T-cell (primary cell): ENCODE measurements at regions not wholly inside any gene's neighbourhood (a gene's known extent, or its start where the extent isn't known, plus 50 kb on each side); places are given as distances from the start of the nearest gene placed in this dataset.

Experiments
- ATAC-seq, 4 experiments: fragments of 200-7000 bp in 3 of 4; fragments of 150-1000 bp in 1 of 4; cut with Tn5 transposase; replicated peaks in 1 of 4; 1 replicate in 3 of 4; 2 replicates in 1 of 4; pipeline ENCODE4 v1.10.0; 2021; ENCODE audit warnings: moderate library complexity in 3 of 4, mild to moderate bottlenecking in 2 of 4, moderate number of reproducible peaks in 1 of 4
- CTCF ChIA-PET, 2 donors: fragments of 300-600 bp; sonication (Branson Sonifier 250); formaldehyde crosslinking; loops; one replicate each; lab custom pipeline; 2022; ENCODE audit warnings: antibody characterized with exemption in 2 of 2; lab: Charles Lee
- POLR2A ChIA-PET, 2 donors: fragments of 300-600 bp; sonication (Branson Sonifier 250); formaldehyde crosslinking; loops; one replicate each; lab custom pipeline; 2022; ENCODE audit warnings: antibody characterized with exemption in 2 of 2; lab: Charles Lee
- DNase-seq, 35 experiments: peaks; one replicate each; pipeline versions ENCODE4 v3.0.0 to v3.0.0-alpha.2; 2013 to 2023
- H3K27ac ChIP-seq: one replicate; pipeline ENCODE4 v1.5.1; 2013; ENCODE audit warnings: low read length
- H3K27me3 ChIP-seq, 2 experiments: replicated peaks in 1 of 2; 1 replicate in 1 of 2; 2 replicates in 1 of 2; pipeline versions ENCODE4 v1.6.1 to v1.7.0; 2013; ENCODE audit warnings: low read length in 1 of 2, mixed read lengths in 1 of 2; ENCODE audit not compliant: control insufficient read depth in 2 of 2, insufficient read depth in 2 of 2; ENCODE audit errors: extremely low read depth in 1 of 2
- H3K36me3 ChIP-seq, 2 donors: 1 replicate in 1 of 2; 2 replicates in 1 of 2; pipeline versions ENCODE4 v1.6.1 to v1.7.0; 2013; ENCODE audit warnings: low read length in 1 of 2; ENCODE audit not compliant: control insufficient read depth in 2 of 2, insufficient read depth in 1 of 2; ENCODE audit errors: extremely low read depth in 1 of 2
- H3K4me1 ChIP-seq, 2 experiments: 1 replicate in 1 of 2; 2 replicates in 1 of 2; pipeline versions ENCODE4 v1.6.1 to v1.7.0; 2013; ENCODE audit warnings: low read length in 2 of 2, mixed read lengths in 1 of 2; ENCODE audit not compliant: insufficient read depth in 2 of 2, control insufficient read depth in 1 of 2; ENCODE audit errors: extremely low read depth in 1 of 2
- H3K4me3 ChIP-seq, 2 donors: 1 replicate in 1 of 2; 2 replicates in 1 of 2; pipeline versions ENCODE4 v1.5.1 to v1.7.0; 2013; ENCODE audit warnings: mild to moderate bottlenecking in 2 of 2, low read length in 1 of 2, moderate library complexity in 1 of 2; ENCODE audit not compliant: control insufficient read depth in 1 of 2; ENCODE audit errors: extremely low read depth in 1 of 2
- H3K9me3 ChIP-seq: 2 replicates; pipeline ENCODE4 v1.7.0; 2013
- H3K27ac Mint-ChIP-seq, 2 donors: one replicate each; pipeline ENCODE4 v1.8.0; 2020 to 2021; ENCODE audit warnings: mild to moderate bottlenecking in 2 of 2, mixed read lengths in 2 of 2
- H3K27me3 Mint-ChIP-seq, 2 donors: one replicate each; pipeline ENCODE4 v1.8.0; 2021 to 2022; ENCODE audit warnings: mixed read lengths in 2 of 2
- H3K36me3 Mint-ChIP-seq: one replicate; pipeline ENCODE4 v1.8.0; 2021; ENCODE audit warnings: mixed read lengths
- H3K4me1 Mint-ChIP-seq, 3 donors: one replicate each; pipeline ENCODE4 v1.8.0; 2020 to 2022; ENCODE audit warnings: mixed read lengths in 3 of 3, mild to moderate bottlenecking in 1 of 3
- H3K4me3 Mint-ChIP-seq, 3 donors: one replicate each; pipeline ENCODE4 v1.8.0; 2020 to 2022; ENCODE audit warnings: mild to moderate bottlenecking in 3 of 3, mixed read lengths in 3 of 3, moderate library complexity in 3 of 3
- H3K9me3 Mint-ChIP-seq, 3 donors: one replicate each; pipeline ENCODE4 v1.8.0; 2020 to 2022; ENCODE audit warnings: mixed read lengths in 3 of 3
- WGBS: methylation state at CpG from one replicate; pipeline ENCODE4 v1.1.5; 2013; ENCODE audit warnings: missing lambda C conversion rate; ENCODE audit not compliant: insufficient coverage; 5-methylcytosine and 5-hydroxymethylcytosine counted together

GRCh38 chr11:112778091-112778876, 182.9 kb upstream of the NCAM1 start:
- Mint-ChIP-seq H3K36me3 (no peaks in the 10 kb centered on the region), H3K9me3 (no peaks in the 10 kb centered on the region), H3K27me3 (peaks cover 6 to 22% of the 10 kb centered on the region in 2 donors), H3K27ac (no peak overlapping the region), H3K4me1 (no peaks in the 10 kb centered on the region), H3K4me3 (no peak overlapping the region)
- no peak for DNase-seq
- ChIA-PET CTCF (no interaction called here), POLR2A (no interaction called here)
- WGBS = 86% methylated on average over 6 of the region's 12 CpGs
- Histone ChIP-seq H3K4me1 (no peaks in the 10 kb centered on the region), H3K9me3 (no peaks in the 10 kb centered on the region), H3K4me3 (no peak overlapping the region), H3K27ac (no peak overlapping the region), H3K36me3 (no peaks in the 10 kb centered on the region), H3K27me3 (peaks cover 0 to 18% of the 10 kb centered on the region in 2 experiments)
- ATAC-seq = no peak

- Mint-ChIP-seq H3K36me3 (no peaks in the 10 kb centered on the region), H3K9me3 (no peaks in the 10 kb centered on the region), H3K4me1 (no peaks in the 10 kb centered on the region), H3K27me3 (peaks cover 6 to 19% of the 10 kb centered on the region in 2 donors), H3K4me3 (no peak overlapping the region), H3K27ac (no peak overlapping the region)
- no peak overlapping the region for H3K4me3 ChIP-seq
- WGBS = 56% methylated on average over 2 of the region's 3 CpGs
- POLR2A ChIA-PET = no interaction called here
- no peaks in the 10 kb centered on the region for H3K36me3 ChIP-seq
- H3K27me3 ChIP-seq = peaks cover 0 to 17% of the 10 kb centered on the region in 2 experiments
- H3K9me3 ChIP-seq = no peaks in the 10 kb centered on the region
- H3K27ac ChIP-seq = no peak overlapping the region
- ATAC-seq = no peak
- no peaks in the 10 kb centered on the region for H3K4me1 ChIP-seq
- DNase-seq = no peak
- CTCF ChIA-PET = no interaction called here
Measured at GRCh38 chr11:112778877-112779266, 182.3 kb upstream of the NCAM1 start.

- peaks cover 0 to 14% of the 10 kb centered on the region in 2 experiments for H3K27me3 ChIP-seq
- H3K27ac ChIP-seq = no peak overlapping the region
- H3K27ac Mint-ChIP-seq = no peak overlapping the region
- H3K27me3 Mint-ChIP-seq = peaks cover 6 to 23% of the 10 kb centered on the region in 2 donors
- no peaks in the 10 kb centered on the region for H3K36me3 ChIP-seq
- ATAC-seq (no peak), DNase-seq (no peak)
- no peaks in the 10 kb centered on the region for H3K9me3 Mint-ChIP-seq
- no peaks in the 10 kb centered on the region for H3K4me1 ChIP-seq
- ChIA-PET POLR2A (no interaction called here), CTCF (no interaction called here)
- WGBS = 93% methylated on average over 15 of the region's 19 CpGs
- H3K9me3 ChIP-seq = no peaks in the 10 kb centered on the region
- H3K4me3 ChIP-seq = no peak overlapping the region
- H3K36me3 Mint-ChIP-seq = no peaks in the 10 kb centered on the region
- no peak overlapping the region for H3K4me3 Mint-ChIP-seq
- no peaks in the 10 kb centered on the region for H3K4me1 Mint-ChIP-seq
Measured at GRCh38 chr11:112780351-112781087, 180.7 kb upstream of the NCAM1 start.

GRCh38 chr11:112783945-112784322, 177.3 kb upstream of the NCAM1 start:
- POLR2A ChIA-PET = no interaction called here
- WGBS = 70% methylated on average over 2 of the region's 4 CpGs
- H3K9me3 ChIP-seq = no peaks in the 10 kb centered on the region
- Mint-ChIP-seq H3K9me3 (no peaks in the 10 kb centered on the region), H3K27me3 (peaks cover 20 to 26% of the 10 kb centered on the region in 2 donors), H3K4me1 (no peaks in the 10 kb centered on the region), H3K27ac (no peak overlapping the region), H3K4me3 (no peak overlapping the region), H3K36me3 (no peaks in the 10 kb centered on the region)
- ATAC-seq (no peak), DNase-seq (no peak)
- no peak overlapping the region for H3K4me3 ChIP-seq
- H3K36me3 ChIP-seq = no peaks in the 10 kb centered on the region
- no peak overlapping the region for H3K27ac ChIP-seq
- H3K27me3 ChIP-seq = peaks cover 0 to 7% of the 10 kb centered on the region in 2 experiments
- CTCF ChIA-PET = no interaction called here
- no peaks in the 10 kb centered on the region for H3K4me1 ChIP-seq

GRCh38 chr11:112784323-112785073, 176.7 kb upstream of the NCAM1 start:
- WGBS = 79% methylated on average over 20 of the region's 24 CpGs
- H3K4me3 Mint-ChIP-seq = no peak overlapping the region
- peaks cover 0 to 4% of the 10 kb centered on the region in 2 experiments for H3K27me3 ChIP-seq
- H3K36me3 Mint-ChIP-seq = no peaks in the 10 kb centered on the region
- H3K27ac ChIP-seq = no peak overlapping the region
- H3K4me1 ChIP-seq = no peaks in the 10 kb centered on the region
- no peak overlapping the region for H3K27ac Mint-ChIP-seq
- no peaks in the 10 kb centered on the region for H3K9me3 ChIP-seq
- peaks cover 20 to 22% of the 10 kb centered on the region in 2 donors for H3K27me3 Mint-ChIP-seq
- H3K4me3 ChIP-seq = no peak overlapping the region
- ChIA-PET POLR2A (no interaction called here), CTCF (no interaction called here)
- no peak for ATAC-seq
- no peaks in the 10 kb centered on the region for H3K4me1 Mint-ChIP-seq
- no peak for DNase-seq
- H3K9me3 Mint-ChIP-seq = no peaks in the 10 kb centered on the region
- H3K36me3 ChIP-seq = no peaks in the 10 kb centered on the region

GRCh38 chr11:112785149-112785548, 176.1 kb upstream of the NCAM1 start:
- Mint-ChIP-seq H3K4me3 (no peak overlapping the region), H3K36me3 (no peaks in the 10 kb centered on the region), H3K27ac (no peak overlapping the region), H3K9me3 (no peaks in the 10 kb centered on the region), H3K4me1 (no peaks in the 10 kb centered on the region), H3K27me3 (peaks cover 17 to 20% of the 10 kb centered on the region in 2 donors)
- 33% methylated on average over 2 of the region's 7 CpGs for WGBS
- POLR2A ChIA-PET = no interaction called here
- no peaks in the 10 kb centered on the region for H3K4me1 ChIP-seq
- CTCF ChIA-PET = no interaction called here
- ATAC-seq (no peak), DNase-seq (no peak)
- H3K27me3 ChIP-seq = peaks cover 0 to 4% of the 10 kb centered on the region in 2 experiments
- H3K9me3 ChIP-seq = no peaks in the 10 kb centered on the region
- H3K27ac ChIP-seq = no peak overlapping the region
- no peaks in the 10 kb centered on the region for H3K36me3 ChIP-seq
- no peak overlapping the region for H3K4me3 ChIP-seq
